ENCODE measurements at regions not wholly inside any gene's neighbourhood (a gene's known extent, or its start where the extent isn't known, plus 50 kb on each side); places are given as distances from the start of the nearest gene placed in this dataset.
"Not testable (repeated sequence)": the region's sequence is repeated elsewhere in the genome, so short reads cannot be mapped to it uniquely, and the experiment has no call there.

DNA sequence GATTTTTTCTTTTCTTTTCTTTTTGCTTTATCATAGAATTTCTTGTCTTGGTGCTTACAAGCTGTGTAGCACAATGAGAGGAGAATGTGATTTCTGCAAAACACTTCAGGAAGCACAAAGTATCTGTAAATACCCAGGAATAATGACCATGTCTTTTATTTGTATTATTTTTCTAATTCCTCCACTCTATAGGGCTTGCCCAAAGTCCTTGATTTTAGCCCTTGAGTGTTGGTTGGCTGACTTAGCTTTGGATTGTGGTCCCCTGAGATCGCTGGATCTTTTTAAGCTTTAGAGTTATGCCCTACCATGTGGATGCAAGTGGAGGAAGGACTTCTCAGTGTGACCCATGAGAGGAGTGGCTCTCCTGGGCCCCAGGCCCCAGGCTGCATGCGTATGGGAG lies 52.2 kb downstream of the HOXC4 start:
- not testable (repeated sequence) for H3K36me3 ChIP-seq (ENCODE audit: control insufficient read depth, insufficient read depth, low read length, severe bottlenecking); H3K4me1 ChIP-seq (ENCODE audit: control insufficient read depth, insufficient read depth, low read length); H3K4me3 ChIP-seq (ENCODE audit: low read length); H3K9me3 ChIP-seq (ENCODE audit: control insufficient read depth, low read length); H3K27me3 ChIP-seq (replicated peaks; ENCODE audit: control insufficient read depth, insufficient read depth, low read length); DNase-seq (ENCODE audit: low read depth); H3K9ac ChIP-seq (ENCODE audit: low read length)

- not testable (repeated sequence) for H3K9me3 ChIP-seq (ENCODE audit: control insufficient read depth, low read length); H3K4me3 ChIP-seq (ENCODE audit: low read length); DNase-seq (ENCODE audit: low read depth); H3K27me3 ChIP-seq (replicated peaks; ENCODE audit: control insufficient read depth, insufficient read depth, low read length); H3K9ac ChIP-seq (ENCODE audit: low read length); H3K4me1 ChIP-seq (ENCODE audit: control insufficient read depth, insufficient read depth, low read length); H3K36me3 ChIP-seq (ENCODE audit: control insufficient read depth, insufficient read depth, low read length, severe bottlenecking)
Measured at GRCh38 chr12:54106252-54106651, 52.6 kb downstream of the HOXC4 start.

- DNase-seq (ENCODE audit: low read depth); H3K4me3 ChIP-seq (ENCODE audit: low read length); H3K27me3 ChIP-seq (replicated peaks; ENCODE audit: control insufficient read depth, insufficient read depth, low read length); H3K36me3 ChIP-seq (ENCODE audit: control insufficient read depth, insufficient read depth, low read length, severe bottlenecking); H3K4me1 ChIP-seq (ENCODE audit: control insufficient read depth, insufficient read depth, low read length); H3K9me3 ChIP-seq (ENCODE audit: control insufficient read depth, low read length); H3K9ac ChIP-seq (ENCODE audit: low read length): not testable (repeated sequence)
Measured at GRCh38 chr12:54106803-54107579, 53.4 kb downstream of the HOXC4 start.

GRCh38 chr12:54112336-54112735 lies 58.7 kb downstream of the HOXC4 start:
- H3K36me3 ChIP-seq (ENCODE audit: control insufficient read depth, insufficient read depth, low read length, severe bottlenecking); H3K4me1 ChIP-seq (ENCODE audit: control insufficient read depth, insufficient read depth, low read length); DNase-seq (ENCODE audit: low read depth); H3K9me3 ChIP-seq (ENCODE audit: control insufficient read depth, low read length); H3K4me3 ChIP-seq (ENCODE audit: low read length); H3K27me3 ChIP-seq (replicated peaks; ENCODE audit: control insufficient read depth, insufficient read depth, low read length); H3K9ac ChIP-seq (ENCODE audit: low read length): not testable (repeated sequence)

DNA sequence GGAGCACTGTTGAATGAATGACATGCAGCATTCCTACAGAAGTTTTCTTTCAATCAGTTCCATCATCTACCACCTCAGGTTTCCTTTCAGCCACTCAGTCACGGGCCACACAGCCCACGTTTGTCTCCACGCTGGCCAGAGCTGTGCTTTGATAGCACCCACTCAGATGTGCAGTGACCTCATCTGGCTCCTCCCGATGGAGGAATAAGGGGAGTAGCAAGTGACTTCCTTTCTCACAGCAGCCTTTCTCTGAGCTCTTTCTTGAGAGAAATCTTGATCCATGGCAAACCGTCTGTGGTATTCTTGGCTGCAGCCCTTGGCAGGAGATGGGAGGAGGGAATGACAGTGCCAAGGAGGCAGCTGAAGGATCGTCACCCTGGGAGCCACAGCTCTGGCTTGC lies 62.4 kb downstream of the HOXC4 start:
- H3K9ac ChIP-seq (ENCODE audit: low read length); H3K4me3 ChIP-seq (ENCODE audit: low read length); H3K27me3 ChIP-seq (replicated peaks; ENCODE audit: control insufficient read depth, insufficient read depth, low read length); H3K9me3 ChIP-seq (ENCODE audit: control insufficient read depth, low read length); H3K36me3 ChIP-seq (ENCODE audit: control insufficient read depth, insufficient read depth, low read length, severe bottlenecking); DNase-seq (ENCODE audit: low read depth); H3K4me1 ChIP-seq (ENCODE audit: control insufficient read depth, insufficient read depth, low read length): not testable (repeated sequence)

DNA sequence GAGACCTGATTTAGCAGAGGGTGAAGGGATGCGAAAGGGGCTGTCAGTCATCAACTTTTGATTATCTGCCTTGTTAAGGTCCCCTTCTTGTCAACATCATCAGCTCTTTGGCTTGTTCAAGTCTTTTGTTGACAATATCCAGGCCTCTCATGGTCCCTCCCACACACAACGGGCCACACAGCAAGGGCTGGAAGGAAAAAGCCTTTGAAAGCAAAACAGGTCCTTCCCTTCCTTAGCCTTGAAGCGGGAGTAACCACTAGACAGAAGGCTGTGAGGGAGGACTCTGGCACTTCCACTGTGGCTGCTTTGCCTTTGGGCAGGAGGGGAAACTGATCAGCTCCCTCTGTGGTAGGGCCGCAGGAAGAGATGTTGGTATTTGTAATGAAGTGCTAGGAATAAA lies 63.8 kb downstream of the HOXC4 start:
- H3K9ac ChIP-seq (ENCODE audit: low read length); H3K4me3 ChIP-seq (ENCODE audit: low read length); H3K9me3 ChIP-seq (ENCODE audit: control insufficient read depth, low read length); H3K36me3 ChIP-seq (ENCODE audit: control insufficient read depth, insufficient read depth, low read length, severe bottlenecking); H3K4me1 ChIP-seq (ENCODE audit: control insufficient read depth, insufficient read depth, low read length); H3K27me3 ChIP-seq (replicated peaks; ENCODE audit: control insufficient read depth, insufficient read depth, low read length); DNase-seq (ENCODE audit: low read depth): not testable (repeated sequence)

DNA sequence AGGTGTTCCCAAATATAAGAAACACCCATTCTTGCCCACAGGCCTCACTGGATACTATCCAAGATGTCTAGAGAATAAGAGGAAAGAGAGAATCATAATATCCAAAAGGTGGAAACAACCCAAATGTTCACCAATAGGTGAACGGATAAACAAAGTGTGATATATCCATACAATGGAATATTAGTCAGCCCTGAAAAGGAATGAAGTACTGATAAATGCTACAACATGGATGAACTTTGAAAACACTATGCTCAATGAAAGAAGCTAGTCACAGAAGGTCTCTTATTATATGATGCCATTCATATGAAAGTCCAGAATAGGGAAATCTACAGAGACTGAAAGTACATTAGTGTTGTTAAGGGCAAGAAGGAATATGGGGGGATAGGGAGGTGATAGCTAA lies 65.4 kb downstream of the HOXC4 start:
- not testable (repeated sequence) for DNase-seq (ENCODE audit: low read depth); H3K4me3 ChIP-seq (ENCODE audit: low read length); H3K27me3 ChIP-seq (replicated peaks; ENCODE audit: control insufficient read depth, insufficient read depth, low read length); H3K36me3 ChIP-seq (ENCODE audit: control insufficient read depth, insufficient read depth, low read length, severe bottlenecking); H3K9ac ChIP-seq (ENCODE audit: low read length); H3K9me3 ChIP-seq (ENCODE audit: control insufficient read depth, low read length)
- H3K4me1 ChIP-seq (ENCODE audit: control insufficient read depth, insufficient read depth, low read length) = peaks cover 11% of the 10 kb centered on the region

- not testable (repeated sequence) for H3K4me3 ChIP-seq (ENCODE audit: low read length); H3K9ac ChIP-seq (ENCODE audit: low read length); H3K36me3 ChIP-seq (ENCODE audit: control insufficient read depth, insufficient read depth, low read length, severe bottlenecking); H3K9me3 ChIP-seq (ENCODE audit: control insufficient read depth, low read length); DNase-seq (ENCODE audit: low read depth); H3K27me3 ChIP-seq (replicated peaks; ENCODE audit: control insufficient read depth, insufficient read depth, low read length)
- H3K4me1 ChIP-seq (ENCODE audit: control insufficient read depth, insufficient read depth, low read length) = peaks cover 19% of the 10 kb centered on the region
Measured at GRCh38 chr12:54123981-54124380, 64.8 kb downstream of the SMUG1 start.

GRCh38 chr12:54125708-54126028 lies 63.1 kb downstream of the SMUG1 start:
- peak overlapping the region; percentile 96 for H3K9ac ChIP-seq (ENCODE audit: low read length)
- DNase-seq (ENCODE audit: low read depth); H3K27me3 ChIP-seq (replicated peaks; ENCODE audit: control insufficient read depth, insufficient read depth, low read length); H3K9me3 ChIP-seq (ENCODE audit: control insufficient read depth, low read length); H3K36me3 ChIP-seq (ENCODE audit: control insufficient read depth, insufficient read depth, low read length, severe bottlenecking): not testable (repeated sequence)
- peaks cover 22% of the 10 kb centered on the region for H3K4me1 ChIP-seq (ENCODE audit: control insufficient read depth, insufficient read depth, low read length)
- peak overlapping the region; percentile 95 for H3K4me3 ChIP-seq (ENCODE audit: low read length)

- peak overlapping the region; percentile 96 for H3K9ac ChIP-seq (ENCODE audit: low read length)
- H3K4me1 ChIP-seq (ENCODE audit: control insufficient read depth, insufficient read depth, low read length) = peaks cover 22% of the 10 kb centered on the region
- no peaks in the 10 kb centered on the region for H3K27me3 ChIP-seq (replicated peaks; ENCODE audit: control insufficient read depth, insufficient read depth, low read length)
- H3K4me3 ChIP-seq (ENCODE audit: low read length) = peak overlapping the region; percentile 95
- DNase-seq (ENCODE audit: low read depth) = peak; percentile 14
- peaks cover 5% of the 10 kb centered on the region for H3K36me3 ChIP-seq (ENCODE audit: control insufficient read depth, insufficient read depth, low read length, severe bottlenecking)
- no peaks in the 10 kb centered on the region for H3K9me3 ChIP-seq (ENCODE audit: control insufficient read depth, low read length)
Measured at GRCh38 chr12:54126029-54126695, 62.6 kb downstream of the SMUG1 start.

DNA sequence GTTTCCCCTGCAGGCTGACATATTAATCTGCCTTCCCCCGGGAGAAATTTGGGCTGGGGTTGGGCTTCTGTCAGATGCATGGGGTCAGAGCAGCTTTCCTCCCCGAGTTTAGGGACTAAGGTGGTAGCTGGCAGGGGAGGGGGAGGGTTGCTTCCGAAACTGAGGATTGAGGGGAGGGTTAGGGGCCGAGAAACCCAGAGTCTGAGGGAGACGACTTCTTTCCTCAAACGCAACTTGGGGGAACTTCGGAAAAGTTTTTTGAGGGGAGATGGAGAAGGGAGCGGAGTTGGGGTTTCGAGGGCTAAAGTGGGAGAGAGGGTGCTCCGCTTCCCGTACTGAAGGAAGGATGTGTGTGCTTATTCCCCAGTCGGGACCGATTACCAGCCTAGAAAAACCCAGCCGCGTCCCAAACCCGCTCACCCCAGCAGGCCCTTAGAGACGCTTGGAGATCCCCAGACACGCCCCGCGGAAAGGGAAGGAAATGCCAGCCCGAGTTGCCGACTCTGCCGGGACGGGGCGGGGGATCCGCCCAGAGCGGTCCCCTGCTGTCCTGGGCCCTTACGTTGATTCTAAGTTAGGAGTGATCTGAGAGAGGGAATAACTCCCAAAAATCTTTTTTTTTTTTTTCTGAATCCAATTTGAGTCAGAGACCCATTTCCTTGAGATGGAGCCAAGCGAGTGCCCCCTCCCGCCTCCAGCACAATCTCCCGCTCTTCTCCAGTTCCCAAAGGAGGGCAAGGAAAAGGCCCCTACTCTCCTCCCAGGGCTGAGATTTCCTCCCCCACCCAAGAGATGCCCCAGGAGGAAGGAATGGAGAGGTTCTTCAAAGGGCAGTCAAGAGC lies 61.9 kb downstream of the SMUG1 start:
- Histone ChIP-seq H3K27me3 (replicated peaks; ENCODE audit: control insufficient read depth, insufficient read depth, low read length) (no peaks in the 10 kb centered on the region), H3K9ac (ENCODE audit: low read length) (peak overlapping the region; percentile 96), H3K9me3 (ENCODE audit: control insufficient read depth, low read length) (no peaks in the 10 kb centered on the region), H3K36me3 (ENCODE audit: control insufficient read depth, insufficient read depth, low read length, severe bottlenecking) (peaks cover 5% of the 10 kb centered on the region), H3K4me3 (ENCODE audit: low read length) (peak overlapping the region; percentile 95), H3K4me1 (ENCODE audit: control insufficient read depth, insufficient read depth, low read length) (peaks cover 22% of the 10 kb centered on the region)
- DNase-seq (ENCODE audit: low read depth) = no peak
